ENCODE measurements at regions not wholly inside any gene's neighbourhood (a gene's known extent, or its start where the extent isn't known, plus 50 kb on each side); places are given as distances from the start of the nearest gene placed in this dataset.
A peak's percentile ranks its signal among the peaks of the same experiment; 100 is the strongest.

GRCh38 chr15:88309363-88309762, 52.8 kb upstream of the NTRK3 start:
- POLR2A ChIA-PET, result no interaction called here
- Mint-ChIP-seq H3K4me3 (no peak overlapping the region), H3K36me3 (peaks cover 3% of the 10 kb centered on the region), H3K9me3 (peaks cover 7% of the 10 kb centered on the region), H3K4me1 (no peaks in the 10 kb centered on the region), H3K27me3 (ENCODE audit: low read depth) (peaks cover 6% of the 10 kb centered on the region), H3K27ac (no peak overlapping the region)
- no peak for TF ChIP-seq ZNF232 (CRISPR knock-in tag; IDR thresholded peaks at IDR 0.05)
- no peak for TF ChIP-seq ZNF425 (CRISPR knock-in tag; conservative IDR thresholded peaks at IDR 0.05)
- DNase-seq (ENCODE audit: low spot score) (no peak), ATAC-seq (peak; percentile 75)
- CTCF ChIA-PET, result interaction anchor here (0.7 kb wide), 1 partner anchor 118 kb away, joined by 3 read pairs; no protein-coding TSS in a partner anchor

- Mint-ChIP-seq H3K4me3 (no peak overlapping the region), H3K36me3 (no peaks in the 10 kb centered on the region), H3K27ac (no peak overlapping the region), H3K9me3 (no peaks in the 10 kb centered on the region), H3K4me1 (no peaks in the 10 kb centered on the region), H3K27me3 (ENCODE audit: low read depth) (peaks cover 2% of the 10 kb centered on the region)
- ChIA-PET POLR2A (no interaction called here), CTCF (interaction anchor here (0.6 to 1.5 kb wide), 5 partner anchors 21 to 303 kb away, joined by 3 to 7 read pairs (median 5); no protein-coding TSS in a partner anchor)
- ATAC-seq (no peak), DNase-seq (ENCODE audit: low spot score) (no peak)
- no peak for TF ChIP-seq CBFB (CRISPR knock-in tag; IDR thresholded peaks at IDR 0.05; ENCODE audit: low read depth)
- TF ChIP-seq HMGA2 (CRISPR knock-in tag; IDR thresholded peaks at IDR 0.05), result no peak
- no peak for TF ChIP-seq PREB (CRISPR knock-in tag; IDR thresholded peaks at IDR 0.05; ENCODE audit: borderline replicate concordance)
- no peak for TF ChIP-seq ZNF396 (CRISPR knock-in tag; IDR thresholded peaks at IDR 0.05; ENCODE audit: borderline replicate concordance)
- no peak for TF ChIP-seq ZNF317 (CRISPR knock-in tag; IDR thresholded peaks at IDR 0.05; ENCODE audit: borderline replicate concordance, low read depth)
- no peak for TF ChIP-seq NFYB (CRISPR knock-in tag; conservative IDR thresholded peaks at IDR 0.05; ENCODE audit: low read depth)
- no peak for TF ChIP-seq ATF1 (CRISPR knock-in tag; IDR thresholded peaks at IDR 0.05)
- TF ChIP-seq ESRRA (CRISPR knock-in tag; IDR thresholded peaks at IDR 0.05; ENCODE audit: borderline replicate concordance), result no peak
- TF ChIP-seq CTCF (IDR thresholded peaks at IDR 0.05), result no peak
- TF ChIP-seq NFATC4 (CRISPR knock-in tag; IDR thresholded peaks at IDR 0.05), result no peak
Observed at GRCh38 chr15:88307344-88307743, 50.8 kb upstream of the NTRK3 start.

Data from WTC11 (cell line).